ENCODE measurements at regions not wholly inside any gene's neighbourhood (a gene's known extent, or its start where the extent isn't known, plus 50 kb on each side); places are given as distances from the start of the nearest gene placed in this dataset.

DNA sequence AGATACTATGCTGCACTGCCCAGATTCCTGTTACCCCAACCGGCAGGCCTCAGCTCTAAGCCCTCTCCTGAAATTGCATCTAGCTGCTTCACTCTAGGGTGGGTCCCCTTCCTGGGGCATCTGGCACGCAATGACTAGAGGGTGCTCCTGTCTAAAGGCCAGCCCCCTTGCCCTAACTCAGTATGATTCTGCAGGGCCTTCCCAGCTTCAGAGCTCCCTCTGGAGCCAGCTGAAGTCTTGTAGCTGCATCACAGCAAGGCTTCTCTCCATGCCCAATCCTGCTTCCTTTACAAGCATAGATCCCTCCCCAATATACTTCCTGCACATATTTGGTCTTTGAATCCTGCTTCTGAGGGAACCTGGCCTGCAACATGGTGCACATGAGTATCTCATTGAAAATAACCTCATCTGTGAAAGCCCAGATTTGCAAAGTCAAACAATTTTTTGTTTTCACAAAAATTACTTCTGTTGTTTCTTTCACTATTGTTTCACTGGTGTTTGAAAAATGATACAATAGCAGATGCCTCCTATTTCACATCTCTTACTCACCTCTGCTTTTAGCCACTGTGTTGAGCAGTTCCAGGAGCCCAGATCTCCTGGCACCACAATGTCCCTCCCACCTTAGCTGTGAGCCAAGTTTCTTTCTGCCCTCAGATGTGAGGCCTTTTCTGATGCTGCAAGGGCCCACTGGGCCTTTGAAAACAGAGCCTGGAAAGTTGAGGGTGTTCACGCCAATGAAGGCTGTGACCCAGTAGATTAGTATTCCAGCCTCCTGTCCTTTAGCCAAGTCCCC, 169.5 kb upstream of the EGLN3 start:
- DNase-seq = no peak

DNA sequence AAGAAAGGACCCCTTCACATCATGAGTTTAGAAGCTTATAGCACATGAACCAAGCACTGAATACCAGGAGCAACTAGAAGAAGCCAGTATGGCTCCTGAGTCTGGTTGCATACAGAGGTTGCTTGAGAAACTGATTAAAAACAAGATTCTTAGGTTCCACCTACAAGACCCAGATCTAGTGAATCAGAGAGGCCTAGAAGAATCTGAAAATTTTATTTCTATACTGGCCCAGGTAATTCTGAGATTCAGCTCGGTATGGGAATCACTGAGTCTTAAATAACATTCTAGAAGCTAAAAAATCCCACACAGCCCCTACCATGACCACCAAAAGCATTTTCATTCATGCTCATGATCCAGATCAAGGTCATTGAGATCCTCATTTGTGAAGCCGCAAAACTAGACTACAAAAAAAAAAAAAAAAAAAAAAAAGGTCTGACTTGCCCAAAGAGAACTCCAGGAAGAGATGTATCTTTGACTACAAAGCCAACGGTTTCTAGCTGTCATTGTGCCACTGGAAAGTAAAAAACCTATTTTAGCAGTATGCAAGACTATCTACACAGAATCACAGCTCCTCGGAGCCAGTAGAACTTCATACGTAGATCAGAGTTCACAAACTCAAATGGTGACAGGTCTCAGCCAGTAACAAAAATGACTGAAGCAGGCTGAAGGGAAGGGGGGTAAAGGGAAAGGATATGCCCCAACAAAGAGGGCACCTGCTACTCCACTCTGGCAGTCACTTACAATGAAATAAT, 168.4 kb upstream of the EGLN3 start:
- DNase-seq = no peak

DNA sequence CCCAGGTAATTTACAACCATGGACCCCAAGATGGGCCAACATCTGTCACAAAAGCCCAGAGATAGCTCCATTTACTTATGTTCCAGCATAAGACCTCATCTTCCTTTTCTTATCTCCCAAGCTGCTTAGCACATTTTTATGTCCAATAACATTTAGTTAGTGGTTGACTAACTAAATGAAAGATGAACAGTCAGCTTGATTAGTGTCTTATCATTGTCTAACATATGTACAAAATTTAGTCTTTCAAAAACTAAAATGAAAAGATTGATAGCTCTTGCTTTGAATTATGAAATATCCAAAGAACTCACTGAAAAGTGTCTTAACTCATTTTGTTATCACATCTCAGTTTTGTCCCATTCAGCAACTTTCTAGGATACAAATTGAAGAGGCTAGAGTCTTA, 163.1 kb upstream of the EGLN3 start:
- no peak for DNase-seq

DNA sequence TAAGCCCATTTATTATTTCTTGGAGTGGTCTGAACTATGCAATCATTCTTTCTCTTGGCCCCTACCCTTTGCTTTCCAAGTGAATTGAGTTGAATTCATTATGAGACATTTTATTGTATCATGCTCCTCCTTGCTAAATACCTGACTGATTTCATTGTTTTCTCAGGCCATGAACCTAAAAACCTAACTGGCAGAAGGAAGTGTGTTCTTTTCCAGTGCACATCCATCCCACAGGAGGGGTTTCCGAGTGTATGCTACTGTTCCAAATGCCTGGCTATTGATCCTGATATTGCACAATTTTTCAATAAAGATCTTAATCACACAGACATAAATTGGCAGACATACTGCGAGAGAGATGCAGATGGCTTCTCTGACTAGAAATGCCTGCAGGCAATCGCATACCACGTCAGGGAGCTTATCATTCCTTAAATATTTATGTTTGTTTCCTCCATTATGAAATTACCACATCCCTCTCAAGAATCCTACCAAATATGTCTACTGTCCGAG, 162.2 kb upstream of the EGLN3 start:
- no peak for DNase-seq

DNA sequence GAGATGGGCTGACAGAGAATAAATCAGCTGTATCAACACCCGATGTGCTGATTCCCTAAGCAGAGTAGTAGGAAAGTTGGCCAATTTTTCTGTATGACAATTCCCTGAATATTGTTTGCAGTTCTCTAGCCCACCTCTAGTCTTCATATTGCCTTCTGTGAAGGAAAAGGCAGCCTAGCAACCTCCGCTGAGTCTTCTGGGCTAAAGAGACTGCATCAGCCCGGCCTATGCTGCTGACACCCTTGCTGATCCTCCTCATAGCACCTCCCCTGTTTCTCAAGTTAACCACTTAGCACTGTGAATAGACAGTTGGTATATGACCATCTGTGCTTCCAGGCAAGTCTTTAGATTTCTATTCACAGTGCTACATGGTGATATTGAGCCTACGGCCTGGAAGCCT, 161.1 kb upstream of the EGLN3 start:
- DNase-seq = no peak

DNA sequence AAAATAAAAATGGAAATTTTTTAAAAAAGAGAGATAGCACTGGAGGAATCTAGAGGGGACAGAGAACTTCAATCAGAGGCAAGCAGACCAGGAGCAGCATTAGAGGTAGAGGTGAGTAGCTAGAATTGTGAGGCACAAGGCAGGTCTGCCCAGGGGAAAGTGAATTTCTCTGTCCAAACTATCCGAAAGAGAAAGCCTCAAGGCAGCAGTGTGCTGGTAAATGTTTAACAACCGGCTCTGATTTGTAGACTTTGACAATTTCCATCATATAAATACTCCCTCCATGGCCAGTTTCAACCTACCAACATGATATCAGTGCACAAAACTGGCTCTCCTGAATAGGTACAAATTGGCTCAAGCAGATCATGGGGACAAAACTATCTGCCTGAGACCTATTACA, 160.6 kb upstream of the EGLN3 start:
- no peak for DNase-seq

DNA sequence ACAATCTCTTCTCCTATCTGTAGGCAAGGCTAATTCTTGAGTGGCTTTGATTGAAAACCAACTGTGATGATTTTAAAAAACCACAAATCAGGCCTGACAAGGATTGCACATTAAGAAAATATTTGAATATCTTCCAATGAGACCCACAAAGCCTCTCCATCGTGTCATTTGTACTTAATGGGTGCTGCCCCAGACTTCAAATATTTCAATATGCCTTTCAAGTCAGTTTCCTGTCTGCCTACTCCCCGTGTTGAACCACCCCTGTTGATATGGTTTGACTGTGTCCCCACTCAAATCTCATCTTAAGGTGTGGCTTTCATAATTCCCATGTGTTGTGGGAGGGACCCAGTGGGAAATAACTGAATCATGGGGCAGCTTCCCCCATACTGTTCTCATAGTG, 159.7 kb upstream of the EGLN3 start:
- no peak for DNase-seq

DNA sequence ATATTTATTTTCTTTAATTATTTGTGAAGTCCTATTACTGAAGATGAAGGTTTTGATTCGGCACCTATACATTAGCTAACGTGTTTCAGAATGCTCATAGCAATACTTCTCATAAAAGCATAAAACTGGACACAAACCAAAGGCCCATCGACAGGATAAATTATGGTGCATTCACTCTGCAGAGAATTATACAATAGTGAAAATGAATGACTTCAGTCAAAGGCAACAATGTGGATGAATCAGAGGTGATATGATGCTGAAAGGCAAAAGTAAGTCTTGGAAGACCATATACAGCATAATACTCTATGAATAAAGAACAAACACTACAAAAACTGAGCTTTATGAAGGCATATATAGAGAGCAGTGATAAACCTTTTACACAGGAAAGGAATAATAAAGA, 156.6 kb upstream of the EGLN3 start:
- no peak for DNase-seq

DNA sequence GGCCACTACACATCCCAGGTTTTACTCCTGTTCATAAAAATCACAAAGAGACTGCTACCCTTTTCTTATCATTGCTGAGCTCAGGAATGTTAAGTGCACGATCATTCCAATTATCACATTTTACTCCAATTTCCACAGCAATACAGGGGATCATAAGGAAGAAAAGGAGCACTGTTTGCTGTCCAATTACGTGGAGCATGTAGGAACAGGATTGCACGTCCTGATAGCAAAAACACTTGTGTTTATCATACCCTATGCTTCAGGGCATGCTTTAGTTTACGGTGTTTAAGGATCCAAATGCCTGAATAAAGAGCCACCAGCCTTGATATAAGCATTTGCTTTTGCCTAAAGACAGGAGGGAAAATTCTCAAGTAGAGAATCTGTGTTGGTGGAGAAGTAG, 155.4 kb upstream of the EGLN3 start:
- DNase-seq = no peak

DNA sequence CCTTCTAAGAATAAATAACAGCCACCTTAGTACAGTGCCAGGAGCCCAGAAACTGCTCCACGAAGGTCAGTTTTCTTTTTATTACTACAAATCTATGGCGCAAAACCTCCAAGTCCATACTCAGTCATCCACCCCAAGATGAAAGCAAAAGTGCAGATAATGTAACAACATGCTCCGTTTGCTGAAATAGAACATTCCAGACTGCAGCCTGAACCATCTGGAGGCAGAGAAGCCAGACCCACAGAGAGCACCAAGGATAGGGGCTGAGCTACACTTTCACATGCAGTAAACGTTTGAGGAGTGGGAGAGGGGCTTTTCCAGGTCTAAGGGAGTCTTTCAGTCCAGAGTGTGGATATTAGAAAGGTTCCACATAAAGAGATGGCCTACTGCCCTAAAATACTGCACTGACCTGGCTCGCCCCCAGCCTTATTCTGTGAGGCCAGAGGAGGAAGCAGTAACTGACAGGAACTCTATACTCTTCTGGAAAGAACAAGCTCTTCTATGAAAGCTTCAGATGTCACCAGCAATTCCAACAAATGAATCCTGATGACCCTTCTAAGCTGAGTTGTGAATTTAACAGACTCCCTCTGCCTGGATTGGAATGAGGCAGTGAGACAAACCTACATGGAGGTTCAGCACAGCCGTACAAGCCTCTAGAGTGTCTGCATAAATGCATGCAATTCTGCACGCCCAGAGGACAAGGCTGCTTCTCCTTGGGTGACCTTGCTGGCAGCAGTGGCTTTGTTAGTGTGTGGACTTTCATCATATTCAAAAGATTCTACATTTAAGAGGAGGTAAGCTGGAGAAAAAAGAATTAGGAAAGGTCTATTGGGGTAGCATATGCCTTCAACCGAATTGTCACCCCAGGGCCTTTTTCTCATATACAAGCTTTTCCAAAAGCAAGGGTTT, 153.9 kb upstream of the EGLN3 start:
- DNase-seq = no peak

DNA sequence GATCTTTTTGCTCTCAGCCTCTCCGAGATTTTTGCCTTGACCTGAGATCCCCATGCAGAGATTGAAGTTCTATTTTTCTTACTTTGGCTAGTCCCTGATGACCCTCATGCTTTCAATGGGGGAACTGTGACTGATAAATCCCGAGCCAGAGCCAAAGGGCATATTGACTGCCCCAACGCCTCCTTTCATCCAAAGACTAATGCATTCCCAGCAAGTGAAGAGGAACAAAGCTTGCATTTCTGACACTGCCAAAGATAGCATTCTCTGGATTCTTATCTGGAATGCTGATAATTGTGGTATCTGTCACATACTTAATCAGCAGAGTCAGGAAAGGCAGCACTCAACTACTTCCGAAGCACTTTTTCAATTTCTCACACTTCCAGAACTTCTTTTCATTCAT, 152.3 kb upstream of the EGLN3 start:
- no peak for DNase-seq

DNA sequence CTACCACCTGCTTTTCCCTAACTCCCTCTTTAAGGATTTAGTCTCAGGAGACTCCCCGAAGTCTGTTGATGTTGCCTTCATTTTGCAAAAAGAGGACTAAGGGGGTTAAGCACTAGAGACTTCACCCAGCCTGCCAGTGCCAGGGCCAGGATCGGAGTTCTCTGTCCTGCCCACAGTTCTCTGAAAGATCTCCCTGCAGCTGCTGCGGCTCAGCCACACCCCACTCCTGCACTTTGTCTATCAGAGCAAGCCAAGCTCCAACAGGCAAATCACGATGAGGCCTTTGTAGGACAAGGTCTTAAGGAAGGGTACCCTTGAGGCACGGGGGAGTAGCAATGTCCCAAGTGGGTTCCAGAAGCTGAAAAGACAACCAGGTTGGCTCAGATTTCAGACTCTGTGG, 148.8 kb upstream of the EGLN3 start:
- DNase-seq = no peak

DNA sequence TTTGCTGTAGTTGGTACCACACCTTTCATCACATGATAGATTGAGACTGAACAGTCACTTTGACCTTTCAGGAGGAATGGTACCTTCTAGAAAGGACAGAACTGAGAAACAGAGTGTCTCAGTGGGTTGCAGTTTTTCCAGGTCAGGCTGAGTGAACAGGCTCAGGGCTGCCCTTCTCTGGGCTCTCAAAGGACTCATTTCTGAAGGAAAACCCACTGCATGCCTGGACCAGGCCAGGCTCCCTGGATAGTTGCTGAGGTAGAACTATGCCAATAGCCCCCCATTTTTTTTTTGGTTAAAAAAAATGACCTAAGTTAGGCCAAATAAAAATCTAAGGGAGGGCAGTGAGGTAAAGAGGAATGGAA, 148.1 kb upstream of the EGLN3 start:
- no peak for DNase-seq

DNA sequence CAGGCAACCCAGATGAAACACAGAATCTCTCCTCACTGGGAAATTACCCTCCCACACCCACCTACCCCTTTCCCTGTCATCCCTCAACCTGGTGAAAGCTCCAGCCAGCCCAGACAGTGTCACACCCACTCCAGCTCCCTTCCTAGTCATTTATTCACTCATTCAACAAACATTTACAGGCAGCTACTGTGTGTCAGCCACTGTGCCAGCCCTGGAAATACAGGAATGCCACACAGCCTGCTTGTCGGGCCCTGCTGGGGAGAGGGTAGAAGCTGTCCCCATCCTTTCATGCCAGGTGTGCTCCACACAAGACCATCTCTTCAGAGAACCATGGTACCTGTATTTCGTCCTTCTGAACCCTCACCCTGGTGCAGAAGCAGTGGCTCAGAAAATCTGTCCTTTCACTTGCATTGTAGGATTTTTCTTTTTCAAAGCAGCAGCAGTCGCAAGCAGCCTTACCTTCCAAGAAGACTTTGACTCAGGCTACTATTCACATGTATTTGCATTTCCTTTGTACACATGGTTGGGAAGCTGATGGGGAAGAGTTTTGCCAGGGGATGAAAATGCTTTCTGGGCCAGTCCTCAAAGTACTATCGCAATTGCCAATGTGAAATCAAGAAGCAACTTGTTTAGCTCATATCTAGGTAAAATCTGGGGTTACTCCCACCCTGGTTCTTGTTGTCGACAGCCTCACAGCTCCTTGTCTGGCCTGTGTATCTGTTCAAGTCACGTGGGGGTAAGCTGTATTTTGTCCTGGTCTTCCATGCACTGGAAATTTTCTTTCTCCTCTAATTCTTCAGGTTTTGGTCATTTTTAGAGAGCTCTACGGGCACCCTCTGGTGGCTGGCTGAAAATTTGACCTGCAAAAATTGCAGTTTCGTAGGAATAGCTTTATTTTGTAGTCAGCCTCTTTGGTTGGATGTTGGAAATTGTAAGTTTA, 147.4 kb upstream of the EGLN3 start:
- DNase-seq = no peak

DNA sequence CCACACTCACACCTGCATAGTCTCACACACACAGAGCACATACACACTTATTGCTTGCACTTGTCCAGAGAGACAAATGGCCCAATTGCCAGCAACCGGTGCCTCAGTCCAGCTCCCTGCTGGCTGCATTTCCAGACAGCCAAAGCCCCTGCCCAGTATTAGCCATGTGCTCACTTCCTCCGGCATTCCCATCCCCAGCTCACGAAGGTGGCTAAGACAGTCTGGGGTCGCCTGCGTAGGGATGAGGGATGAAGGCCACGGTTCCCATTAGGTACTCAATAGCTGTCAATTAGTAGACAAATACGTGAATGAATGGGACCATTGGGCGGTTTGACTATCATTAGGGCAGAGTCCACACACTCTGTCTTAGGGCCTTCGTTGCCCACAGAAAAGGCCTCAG, 146.8 kb upstream of the EGLN3 start:
- DNase-seq = no peak

DNA sequence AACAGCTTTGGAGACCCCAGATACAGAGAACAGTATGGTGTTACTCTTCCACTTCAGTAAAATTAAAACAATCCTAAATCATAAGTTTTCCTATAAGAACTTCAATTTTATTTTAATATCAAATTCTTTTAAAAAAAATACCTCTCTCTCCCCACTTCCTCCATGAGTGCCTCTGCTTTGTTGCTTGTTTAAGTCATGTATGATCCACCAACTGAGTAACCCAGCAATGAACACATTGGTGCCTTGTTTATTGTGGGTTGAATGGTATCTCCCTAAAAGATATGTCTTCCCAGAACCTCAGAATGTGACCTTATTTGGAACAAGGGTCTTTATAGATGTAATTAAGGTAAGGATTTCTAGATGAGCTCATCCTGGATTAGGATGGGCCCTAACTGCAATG, 143.5 kb upstream of the EGLN3 start:
- DNase-seq = no peak

DNA sequence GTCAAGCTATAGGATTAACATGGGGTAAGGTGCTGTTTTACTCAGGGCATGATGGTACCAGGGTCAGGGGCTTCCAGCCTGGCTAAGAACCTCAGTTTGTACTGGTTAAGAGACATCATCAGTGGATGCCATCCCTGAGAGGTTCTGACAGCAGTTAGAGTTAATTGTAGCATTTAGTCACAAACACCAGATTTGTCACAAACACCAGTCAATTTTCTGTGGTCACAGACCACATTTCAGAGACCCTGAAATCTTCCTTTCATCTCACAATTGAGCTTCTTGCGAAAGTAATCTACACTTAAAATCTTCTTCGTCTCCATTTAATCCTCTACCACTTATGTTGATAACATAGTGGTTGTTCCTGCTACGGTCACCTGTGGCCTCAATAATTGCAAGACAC, 143.0 kb upstream of the EGLN3 start:
- no peak for DNase-seq

DNA sequence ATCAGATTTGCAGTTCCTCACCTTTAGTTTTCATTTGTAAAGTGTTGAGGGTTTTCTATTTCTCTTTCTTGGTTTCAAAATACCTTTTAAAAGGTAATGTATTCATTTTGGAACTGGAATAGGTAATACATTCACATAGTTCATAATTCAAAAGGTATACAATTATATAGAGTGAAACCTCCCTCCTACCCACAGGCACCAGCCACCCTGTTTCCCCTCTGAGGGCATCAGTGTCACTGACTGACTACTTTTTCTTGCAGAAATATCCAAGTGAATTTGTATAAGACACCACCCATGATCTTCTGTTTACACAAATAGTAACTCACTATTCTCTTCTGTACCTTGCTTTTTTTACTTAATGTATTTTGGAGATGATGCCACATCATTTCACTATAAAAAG, 139.6 kb upstream of the EGLN3 start:
- DNase-seq = no peak

DNA sequence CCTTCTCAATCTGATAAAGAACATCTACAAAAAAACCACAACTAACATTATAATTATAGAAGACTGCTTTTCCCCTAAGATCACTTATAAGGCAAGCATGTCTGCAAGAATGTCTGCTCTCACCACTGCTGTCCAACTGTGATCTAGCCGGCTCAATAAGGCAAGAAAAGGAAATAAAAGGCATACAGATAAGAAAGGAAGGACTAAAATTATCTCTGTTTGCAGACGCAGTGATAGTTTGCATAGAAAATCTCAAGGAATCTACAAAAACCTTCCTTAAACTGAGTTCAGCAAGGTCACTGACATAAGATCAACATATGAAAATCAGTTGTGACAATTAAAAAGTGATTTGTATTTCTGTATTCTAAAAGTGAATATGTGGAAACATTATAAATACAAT, 138.0 kb upstream of the EGLN3 start:
- DNase-seq = no peak

DNA sequence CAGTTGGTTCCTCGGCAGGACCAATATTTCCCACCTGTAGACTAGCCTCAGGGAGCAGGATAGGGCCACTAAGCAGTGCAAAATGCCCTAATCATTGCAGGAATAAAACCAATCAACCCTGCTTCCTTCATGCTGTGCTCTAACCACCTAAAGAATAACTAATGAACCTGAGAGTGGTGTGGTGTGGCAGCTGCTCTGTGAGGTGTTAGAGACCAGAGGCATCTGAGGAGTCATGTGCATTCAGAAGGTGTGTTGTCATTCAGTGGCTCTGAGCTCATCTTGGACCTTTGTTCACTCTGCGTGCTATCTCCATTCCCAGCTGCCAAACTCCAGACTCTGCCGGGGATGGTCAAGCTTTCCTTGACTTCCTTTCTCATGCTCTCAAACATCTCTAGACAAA, 136.7 kb upstream of the EGLN3 start:
- no peak for DNase-seq

DNA sequence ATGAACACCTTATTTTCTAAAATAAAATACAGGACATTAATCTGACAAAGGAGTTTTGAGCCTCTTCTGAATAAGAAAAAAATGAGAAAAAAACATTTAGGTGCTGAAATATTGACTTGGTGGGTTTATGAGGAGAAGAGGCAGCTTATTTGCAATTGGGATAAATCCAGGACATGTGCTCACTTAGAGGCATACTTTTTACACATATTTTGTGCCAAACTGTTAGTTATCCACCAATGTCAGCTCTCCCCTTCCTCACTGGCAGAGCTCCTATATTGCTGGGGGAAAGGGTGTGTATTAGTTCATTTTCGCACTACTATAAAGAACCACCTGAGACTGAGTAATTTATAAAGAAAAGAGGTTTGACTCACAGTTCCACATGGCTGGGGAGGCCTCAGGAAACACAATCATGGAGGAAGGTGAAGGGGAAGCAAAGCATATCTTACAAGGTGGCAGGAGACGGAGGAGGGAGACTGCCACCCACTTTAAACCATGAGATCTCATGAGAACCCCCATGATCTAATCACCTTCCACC, 135.4 kb upstream of the EGLN3 start:
- DNase-seq = no peak

DNA sequence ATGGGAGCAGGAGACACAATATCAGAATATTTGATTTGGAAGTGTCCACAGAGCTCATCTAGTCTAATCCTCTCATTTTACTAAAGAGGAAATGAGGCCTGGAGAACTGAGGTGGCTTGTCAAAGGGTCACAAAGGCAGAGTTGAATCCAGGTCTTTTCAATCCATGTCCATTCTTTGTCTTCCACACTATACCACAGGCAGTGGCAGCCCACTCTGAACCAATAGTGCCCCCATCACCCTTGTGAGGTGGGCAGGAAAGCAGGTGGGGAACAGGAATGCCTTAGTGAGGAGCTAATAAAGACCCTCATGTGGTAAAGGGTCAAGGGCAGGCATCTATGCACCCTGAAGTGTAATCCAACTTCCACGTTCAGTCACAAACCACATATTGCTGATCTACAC, 134.8 kb upstream of the EGLN3 start:
- DNase-seq = no peak

Data from activated effector memory CD4-positive, alpha-beta T cell treated with anti-CD3 and anti-CD28 coated beads, Interleukin-2, amount 50 U/mL, for 16 hours (primary cell).